ENCODE measurements at regions not wholly inside any gene's neighbourhood (a gene's known extent, or its start where the extent isn't known, plus 50 kb on each side); places are given as distances from the start of the nearest gene placed in this dataset.

GRCh38 chr1:214859647-214860046 is 222.9 kb upstream of the KCNK2 start:
- TF ChIP-seq GATA2 (IDR thresholded peaks at IDR 0.05; ENCODE audit: low read depth, low read length) (no peak), GATA3 (IDR thresholded peaks at IDR 0.05; ENCODE audit: low read depth, low read length) (no peak)
